Osteocyte (in vitro differentiated cells): ENCODE measurements at regions not wholly inside any gene's neighbourhood (a gene's known extent, or its start where the extent isn't known, plus 50 kb on each side); places are given as distances from the start of the nearest gene placed in this dataset.

Experiments
- DNase-seq: peaks from one replicate; pipeline ENCODE4 v3.0.0; 2021; ENCODE audit warnings: mixed read lengths; ENCODE audit not compliant: unreplicated experiment; ENCODE audit errors: extremely low spot score
- H3K27ac Mint-ChIP-seq: one replicate; pipeline ENCODE4 v1.8.0; 2021; ENCODE audit warnings: mild to moderate bottlenecking, mixed read lengths; ENCODE audit not compliant: unreplicated experiment
- H3K27me3 Mint-ChIP-seq: one replicate; pipeline ENCODE4 v1.8.0; 2021; ENCODE audit warnings: mixed read lengths; ENCODE audit not compliant: unreplicated experiment
- H3K36me3 Mint-ChIP-seq: one replicate; pipeline ENCODE4 v1.8.0; 2021; ENCODE audit warnings: mixed read lengths; ENCODE audit not compliant: unreplicated experiment
- H3K4me1 Mint-ChIP-seq: one replicate; pipeline ENCODE4 v1.8.0; 2021; ENCODE audit warnings: mixed read lengths; ENCODE audit not compliant: unreplicated experiment
- H3K4me3 Mint-ChIP-seq: one replicate; pipeline ENCODE4 v1.8.0; 2021; ENCODE audit warnings: mild to moderate bottlenecking, moderate library complexity, mixed read lengths; ENCODE audit not compliant: unreplicated experiment
- H3K9me3 Mint-ChIP-seq: one replicate; pipeline ENCODE4 v1.8.0; 2021; ENCODE audit warnings: mixed read lengths; ENCODE audit not compliant: unreplicated experiment
- TF ChIP-seq, protein P1 (sequence below): fragments of 200-600 bp; sonication (generic); IDR thresholded peaks from 2 replicates; pipeline ENCODE4 v1.5.0; 2021; ENCODE audit warnings: antibody characterized with exemption, mild to moderate bottlenecking, moderate library complexity

DNA sequence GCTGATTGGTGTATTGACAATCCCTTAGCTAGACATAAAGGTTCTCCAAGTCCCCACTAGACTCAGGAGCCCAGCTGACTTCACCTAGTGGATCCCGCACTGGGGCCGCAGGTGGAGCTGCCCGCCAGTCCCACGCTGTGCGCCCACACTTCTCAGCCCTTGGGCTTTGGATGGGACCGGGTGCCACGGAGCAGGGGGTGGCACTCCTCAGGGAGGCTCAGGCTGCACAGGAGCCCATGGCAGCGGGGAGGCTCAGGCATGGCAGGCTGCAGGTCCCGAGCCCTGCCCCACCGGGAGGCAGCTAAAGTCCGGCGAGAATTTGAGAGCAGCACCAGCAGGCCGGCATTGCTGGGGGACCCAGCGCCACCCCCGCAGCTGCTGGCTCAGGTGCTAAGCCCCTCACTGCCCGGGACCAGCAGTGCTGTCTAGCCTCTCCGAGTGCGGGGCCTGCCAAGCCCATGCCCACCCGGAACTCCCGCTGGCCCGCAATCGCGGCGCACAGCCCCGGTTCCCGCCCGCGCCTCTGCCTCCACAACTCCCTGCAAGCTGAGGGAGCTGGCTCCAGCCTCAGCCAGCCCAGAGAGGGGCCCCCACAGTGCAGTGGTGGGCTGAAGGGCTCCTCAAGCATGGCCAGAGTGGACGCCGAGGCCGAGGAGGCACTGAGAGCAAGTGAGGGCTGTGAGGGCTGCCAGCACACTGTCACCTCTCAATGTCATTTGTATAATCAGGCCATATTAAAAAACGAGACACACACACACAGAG, 437.2 kb downstream of the CSNK1G3 start:
- Mint-ChIP-seq H3K4me3 (no peak overlapping the region), H3K9me3 (no peaks in the 10 kb centered on the region), H3K27me3 (no peaks in the 10 kb centered on the region), H3K4me1 (peaks cover 20% of the 10 kb centered on the region), H3K36me3 (no peaks in the 10 kb centered on the region), H3K27ac (no peak overlapping the region)
- TF ChIP-seq, protein P1, sequence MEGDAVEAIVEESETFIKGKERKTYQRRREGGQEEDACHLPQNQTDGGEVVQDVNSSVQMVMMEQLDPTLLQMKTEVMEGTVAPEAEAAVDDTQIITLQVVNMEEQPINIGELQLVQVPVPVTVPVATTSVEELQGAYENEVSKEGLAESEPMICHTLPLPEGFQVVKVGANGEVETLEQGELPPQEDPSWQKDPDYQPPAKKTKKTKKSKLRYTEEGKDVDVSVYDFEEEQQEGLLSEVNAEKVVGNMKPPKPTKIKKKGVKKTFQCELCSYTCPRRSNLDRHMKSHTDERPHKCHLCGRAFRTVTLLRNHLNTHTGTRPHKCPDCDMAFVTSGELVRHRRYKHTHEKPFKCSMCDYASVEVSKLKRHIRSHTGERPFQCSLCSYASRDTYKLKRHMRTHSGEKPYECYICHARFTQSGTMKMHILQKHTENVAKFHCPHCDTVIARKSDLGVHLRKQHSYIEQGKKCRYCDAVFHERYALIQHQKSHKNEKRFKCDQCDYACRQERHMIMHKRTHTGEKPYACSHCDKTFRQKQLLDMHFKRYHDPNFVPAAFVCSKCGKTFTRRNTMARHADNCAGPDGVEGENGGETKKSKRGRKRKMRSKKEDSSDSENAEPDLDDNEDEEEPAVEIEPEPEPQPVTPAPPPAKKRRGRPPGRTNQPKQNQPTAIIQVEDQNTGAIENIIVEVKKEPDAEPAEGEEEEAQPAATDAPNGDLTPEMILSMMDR, result no peak
- DNase-seq, result no peak

DNA sequence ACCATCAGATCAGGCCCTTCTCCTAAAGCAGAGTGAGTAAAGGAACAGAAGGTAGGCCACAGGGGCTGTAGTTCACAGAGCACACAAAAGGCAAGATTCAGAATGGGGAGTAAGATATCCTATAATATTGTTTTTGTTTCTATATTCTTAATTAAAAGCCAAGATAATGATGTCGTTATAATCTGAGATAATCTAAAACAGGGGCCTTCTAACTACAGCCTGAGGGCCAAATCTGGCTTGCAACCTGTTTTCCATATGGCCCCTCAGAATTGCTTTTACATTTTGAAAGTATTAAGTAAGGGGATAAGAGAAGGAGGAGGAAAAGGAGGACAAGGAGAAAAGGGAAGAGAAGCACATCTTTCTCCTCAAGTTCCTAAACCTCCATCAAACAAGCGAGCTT, 435.8 kb downstream of the CSNK1G3 start:
- no peaks in the 10 kb centered on the region for H3K9me3 Mint-ChIP-seq
- no peaks in the 10 kb centered on the region for H3K36me3 Mint-ChIP-seq
- H3K27me3 Mint-ChIP-seq, result no peaks in the 10 kb centered on the region
- TF ChIP-seq, protein P1, result no peak
- DNase-seq, result no peak
- peaks cover 30% of the 10 kb centered on the region for H3K4me1 Mint-ChIP-seq
- no peak overlapping the region for H3K27ac Mint-ChIP-seq
- H3K4me3 Mint-ChIP-seq, result no peak overlapping the region

DNA sequence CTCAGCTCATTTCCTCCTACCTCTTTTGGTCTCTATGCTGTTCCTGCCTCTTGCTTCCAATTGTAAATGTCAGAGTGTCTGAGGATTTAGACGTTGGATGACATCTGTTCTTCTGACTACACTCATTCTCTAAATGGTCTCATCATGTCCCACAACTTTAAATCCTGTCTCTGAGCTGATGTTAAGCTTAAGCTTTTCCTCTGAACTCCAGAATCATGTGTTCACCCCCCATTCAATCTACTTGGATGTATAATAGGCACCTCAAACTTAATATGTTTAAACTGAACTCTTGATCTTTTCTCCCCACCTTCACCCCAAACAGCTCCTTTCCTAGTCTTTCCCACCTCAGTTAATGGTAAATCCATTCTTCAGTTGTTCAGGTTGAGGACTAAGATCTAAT, 433.6 kb downstream of the CSNK1G3 start:
- no peak overlapping the region for H3K27ac Mint-ChIP-seq
- peaks cover 12% of the 10 kb centered on the region for H3K4me1 Mint-ChIP-seq
- H3K9me3 Mint-ChIP-seq, result no peaks in the 10 kb centered on the region
- peaks cover 2% of the 10 kb centered on the region for H3K36me3 Mint-ChIP-seq
- TF ChIP-seq, protein P1, result no peak
- DNase-seq, result no peak
- H3K27me3 Mint-ChIP-seq, result no peaks in the 10 kb centered on the region
- no peak overlapping the region for H3K4me3 Mint-ChIP-seq

DNA sequence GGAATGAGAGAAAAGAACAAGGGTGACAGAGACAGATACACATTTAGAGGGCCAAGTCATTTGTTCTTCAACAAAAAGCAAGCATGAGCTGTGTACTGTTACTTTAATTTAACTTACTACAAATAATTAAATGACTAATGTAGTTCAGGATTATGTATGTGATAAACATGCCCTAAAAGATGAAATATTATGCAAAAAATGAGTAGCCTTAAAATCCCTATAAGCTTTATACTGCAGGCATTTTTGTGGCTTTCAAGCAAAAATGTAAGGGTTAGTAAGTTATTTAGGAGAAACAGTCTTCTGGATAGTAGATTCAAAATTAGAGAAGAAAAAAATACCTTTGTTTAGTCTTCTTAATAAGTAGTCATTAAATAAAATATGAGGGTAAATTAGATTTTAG, 431.2 kb downstream of the CSNK1G3 start:
- Mint-ChIP-seq H3K4me1 (peaks cover 26% of the 10 kb centered on the region), H3K36me3 (peaks cover 2% of the 10 kb centered on the region), H3K4me3 (no peak overlapping the region), H3K27ac (no peak overlapping the region), H3K9me3 (no peaks in the 10 kb centered on the region), H3K27me3 (no peaks in the 10 kb centered on the region)
- DNase-seq, result no peak
- TF ChIP-seq, protein P1, result no peak

DNA sequence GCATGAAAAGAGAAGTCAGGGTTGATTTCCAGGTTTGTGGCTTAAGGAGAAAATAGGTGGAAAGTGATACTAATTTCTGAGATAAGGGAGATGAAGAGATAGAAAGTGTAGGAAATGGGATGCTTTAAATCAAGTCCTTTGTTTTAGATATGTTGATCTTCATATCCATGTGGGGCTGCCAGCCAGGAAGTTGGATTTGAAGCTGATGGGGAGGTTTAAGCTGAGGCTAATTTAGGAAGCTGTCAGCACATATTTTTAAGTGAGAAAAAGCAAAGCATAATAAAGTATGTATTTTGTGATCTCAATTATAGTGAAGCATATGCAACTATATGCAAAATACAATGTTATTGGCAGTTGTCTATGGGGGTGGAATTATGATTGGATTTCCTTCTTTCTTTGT, 428.4 kb downstream of the CSNK1G3 start:
- Mint-ChIP-seq H3K36me3 (peaks cover 2% of the 10 kb centered on the region), H3K9me3 (no peaks in the 10 kb centered on the region), H3K4me3 (no peak overlapping the region), H3K4me1 (peaks cover 28% of the 10 kb centered on the region), H3K27me3 (no peaks in the 10 kb centered on the region), H3K27ac (no peak overlapping the region)
- TF ChIP-seq, protein P1, result no peak
- DNase-seq, result no peak
